ENCODE measurements at regions not wholly inside any gene's neighbourhood (a gene's known extent, or its start where the extent isn't known, plus 50 kb on each side); places are given as distances from the start of the nearest gene placed in this dataset.
"Not testable (repeated sequence)": the region's sequence is repeated elsewhere in the genome, so short reads cannot be mapped to it uniquely, and the experiment has no call there.

DNA sequence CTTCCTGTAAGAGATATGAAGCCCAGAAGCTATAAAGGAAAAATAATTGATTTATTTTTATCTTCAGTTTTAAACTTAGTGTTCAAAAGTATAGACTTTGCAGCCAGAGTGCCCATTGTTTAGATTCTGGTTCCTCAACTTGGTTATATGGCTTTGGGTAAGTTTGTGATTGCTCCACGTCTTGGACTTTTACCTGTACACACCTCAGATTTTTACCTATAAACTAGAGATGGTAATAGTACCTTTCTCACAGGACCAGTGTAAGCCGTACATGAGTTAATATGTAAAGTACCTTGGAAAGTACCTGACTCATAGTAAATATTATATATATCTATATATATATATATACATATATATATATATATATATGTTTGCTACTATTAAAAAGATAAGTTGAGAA, 283.8 kb downstream of the RAP2B start:
- DNase-seq, result no peak

DNA sequence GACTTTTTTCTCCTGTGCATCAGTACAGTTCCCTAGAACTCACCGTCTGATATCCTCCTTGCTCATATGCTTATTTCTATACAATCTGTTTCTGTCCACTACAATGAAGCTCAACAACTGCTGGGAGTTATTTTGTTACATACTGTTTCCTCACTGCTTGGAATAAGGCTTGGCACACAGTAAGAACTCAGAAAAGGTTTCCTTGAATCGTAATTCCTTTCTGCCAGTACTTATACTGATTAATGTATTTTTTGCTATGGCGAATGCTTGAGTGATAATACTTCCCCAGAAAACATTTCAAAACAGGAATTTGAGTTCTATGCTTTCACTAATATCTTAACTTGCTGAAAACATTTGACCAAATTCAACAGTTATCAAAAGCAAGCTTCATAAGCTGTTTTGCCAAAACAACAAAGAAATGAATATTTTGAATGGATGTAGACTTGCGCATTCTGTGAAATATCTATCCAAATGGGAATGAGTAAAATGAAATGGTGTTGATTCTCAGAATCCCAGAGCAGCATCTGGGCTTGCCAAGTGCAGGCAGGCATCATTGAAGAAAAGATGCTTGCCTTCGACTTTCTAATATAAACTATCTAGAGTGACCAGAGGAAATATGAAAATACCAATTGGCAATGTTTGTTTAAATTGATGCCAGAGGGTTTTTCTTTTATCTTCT, 286.3 kb downstream of the RAP2B start:
- no peak for DNase-seq

DNA sequence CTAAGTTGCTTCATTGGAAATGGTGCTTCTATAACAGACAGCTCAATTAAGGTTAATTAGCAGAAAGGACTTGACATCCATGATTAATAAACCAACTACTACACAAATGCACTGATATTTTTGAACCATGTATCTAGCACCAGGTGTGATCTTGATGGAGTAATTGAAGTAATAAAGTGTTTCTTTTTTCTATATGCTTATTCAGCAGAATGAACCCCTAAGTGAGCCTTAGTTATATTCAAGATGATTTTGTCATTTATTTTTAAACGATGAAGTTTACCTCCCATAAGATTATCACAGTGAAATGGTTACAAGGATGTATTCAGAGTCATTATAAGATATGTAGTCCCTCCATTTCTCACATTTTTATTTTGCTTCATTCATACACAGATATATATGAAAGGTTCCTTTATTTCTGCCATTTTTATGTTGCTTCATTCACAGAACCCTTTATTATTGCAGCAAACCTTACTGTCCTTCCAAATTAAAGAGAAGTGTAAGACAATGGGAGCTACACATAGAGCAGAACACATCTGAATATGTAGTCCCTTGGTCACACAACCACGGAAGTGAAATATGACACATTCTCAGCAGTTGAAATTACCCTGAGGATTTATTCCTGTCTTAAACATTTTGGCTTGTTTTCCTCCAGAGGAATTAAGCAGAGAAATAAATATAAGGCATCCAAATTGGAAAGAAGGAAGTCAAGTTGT, 295.0 kb downstream of the RAP2B start:
- no peak for DNase-seq

DNA sequence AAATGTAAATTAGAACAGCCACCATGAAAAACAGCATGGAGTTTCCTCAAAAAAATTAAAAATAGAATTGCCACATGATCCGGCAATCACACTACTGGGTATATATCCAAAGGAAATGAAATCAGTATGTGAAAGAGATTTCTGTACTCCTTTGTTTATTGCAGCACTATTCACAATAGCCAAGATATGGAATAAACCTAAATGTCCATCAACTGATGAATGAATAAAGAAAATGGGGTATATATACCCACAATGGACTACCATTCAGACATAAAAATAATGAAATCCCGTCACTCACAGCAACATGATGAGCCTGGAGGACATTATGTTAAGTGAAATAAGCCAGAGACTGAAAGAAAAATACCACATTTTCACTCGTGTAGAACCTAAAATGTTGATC, 296.9 kb downstream of the RAP2B start:
- no peak for DNase-seq

DNA sequence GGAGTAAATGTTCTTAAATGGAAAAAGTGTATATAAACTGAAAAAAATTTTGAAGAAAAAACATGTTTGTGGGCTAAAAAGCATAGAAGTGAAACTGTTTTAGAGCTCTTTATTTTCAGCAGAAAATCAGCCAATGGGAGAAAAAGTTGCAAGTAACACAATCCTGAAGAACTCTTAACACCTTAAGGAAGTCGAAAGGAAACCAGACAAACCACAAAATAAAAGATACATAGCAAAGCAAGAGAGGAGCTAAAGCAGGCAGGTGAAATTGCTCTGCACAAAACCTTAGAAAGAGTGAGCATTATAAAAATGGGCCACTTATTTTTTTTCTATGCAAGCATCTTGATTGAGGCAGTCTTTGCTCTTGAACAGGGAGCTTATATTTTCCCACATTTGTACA, 300.5 kb downstream of the RAP2B start:
- DNase-seq, result no peak

DNA sequence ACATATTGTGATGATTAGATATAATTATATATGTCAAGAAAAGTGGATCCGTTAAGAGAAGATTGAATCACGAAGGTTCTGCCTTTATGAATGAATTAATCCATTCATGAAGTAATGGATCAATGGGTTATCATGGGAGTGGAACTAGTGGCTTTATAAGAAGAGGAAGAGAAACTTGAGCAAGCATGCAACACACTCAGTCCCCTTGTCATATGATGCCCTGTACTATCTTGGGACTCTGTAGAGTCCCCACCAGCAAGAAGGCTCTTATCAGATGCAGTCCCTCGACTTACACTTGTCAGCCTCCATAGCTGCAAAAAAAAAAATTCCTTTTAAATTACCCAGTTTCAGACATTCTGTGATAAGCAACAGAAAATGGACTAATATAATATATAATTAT, 301.9 kb downstream of the RAP2B start:
- no peak for DNase-seq

DNA sequence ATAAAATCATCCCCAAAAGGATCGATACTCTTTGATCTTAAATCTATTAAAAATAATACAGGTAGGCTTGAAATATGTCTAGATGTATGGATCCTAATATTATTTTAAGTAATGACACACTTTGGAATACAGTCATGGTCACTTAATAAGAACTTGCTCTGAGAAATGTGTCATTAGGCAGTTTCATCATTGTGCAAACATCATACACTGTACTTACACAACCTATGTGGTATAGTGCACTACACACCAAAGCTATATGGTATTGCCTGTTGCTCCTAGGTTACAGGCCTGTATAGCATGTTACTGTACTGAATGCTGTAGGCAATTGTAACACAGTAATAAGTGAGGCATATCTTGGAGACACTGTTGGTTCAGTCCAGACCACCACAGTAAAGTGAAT, 307.1 kb downstream of the RAP2B start:
- no peak for DNase-seq

DNA sequence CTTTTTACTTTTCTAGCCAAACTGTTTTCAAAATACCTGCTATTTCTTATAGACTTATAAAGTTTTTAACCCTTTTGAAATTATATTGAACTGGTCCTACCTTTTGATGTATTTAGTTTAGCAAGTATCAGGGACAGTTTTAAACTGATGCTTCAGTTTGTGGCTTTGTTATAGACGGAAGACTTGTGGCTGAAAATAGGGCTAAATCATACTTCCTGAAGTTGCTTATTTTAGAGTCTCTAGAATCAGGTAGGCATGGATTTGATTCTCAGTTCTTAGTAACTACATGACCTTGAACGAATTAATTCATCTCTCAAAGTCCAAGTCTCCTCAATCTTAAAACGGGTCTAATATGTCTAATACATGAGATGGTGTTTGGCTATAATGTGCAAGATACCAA, 322.8 kb downstream of the RAP2B start:
- no peak for DNase-seq

DNA sequence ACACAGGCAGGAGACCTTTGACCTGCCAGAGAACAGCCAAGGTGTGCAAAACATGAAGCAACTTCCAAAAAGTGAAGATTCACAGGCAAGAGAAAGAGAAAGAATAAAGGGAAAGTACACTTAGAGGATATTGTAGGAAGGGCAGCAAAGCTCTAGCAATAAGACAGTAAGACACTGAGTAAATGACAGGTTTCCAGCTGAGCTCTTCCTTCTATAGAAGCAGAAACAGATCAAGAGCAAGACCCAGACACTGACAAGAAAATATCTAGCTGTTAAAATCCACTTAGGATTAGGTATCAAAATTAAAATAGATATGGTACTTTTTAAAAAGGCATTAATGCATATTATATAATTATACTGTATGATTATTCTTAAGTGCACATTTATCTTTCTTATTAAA, 333.4 kb downstream of the RAP2B start:
- DNase-seq, result no peak

DNA sequence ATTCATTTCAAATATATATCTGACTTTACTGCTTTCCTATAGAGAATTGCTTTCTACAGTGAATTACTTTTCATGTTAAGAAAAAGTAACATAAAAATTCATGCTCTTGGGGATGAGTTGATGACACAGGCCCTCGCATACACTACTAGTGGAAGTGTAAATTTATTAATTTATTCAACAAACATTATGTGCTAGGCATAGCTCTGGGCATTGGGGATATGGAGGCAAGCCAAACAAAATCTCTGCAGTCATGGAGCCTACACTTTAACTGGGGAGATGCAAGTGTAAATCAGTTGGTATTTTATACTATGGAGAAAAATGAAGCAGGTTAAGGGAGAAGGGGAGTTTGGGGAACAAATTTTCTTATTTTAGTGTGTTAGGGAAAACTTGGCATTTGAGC, 340.7 kb downstream of the RAP2B start:
- no peak for DNase-seq

DNA sequence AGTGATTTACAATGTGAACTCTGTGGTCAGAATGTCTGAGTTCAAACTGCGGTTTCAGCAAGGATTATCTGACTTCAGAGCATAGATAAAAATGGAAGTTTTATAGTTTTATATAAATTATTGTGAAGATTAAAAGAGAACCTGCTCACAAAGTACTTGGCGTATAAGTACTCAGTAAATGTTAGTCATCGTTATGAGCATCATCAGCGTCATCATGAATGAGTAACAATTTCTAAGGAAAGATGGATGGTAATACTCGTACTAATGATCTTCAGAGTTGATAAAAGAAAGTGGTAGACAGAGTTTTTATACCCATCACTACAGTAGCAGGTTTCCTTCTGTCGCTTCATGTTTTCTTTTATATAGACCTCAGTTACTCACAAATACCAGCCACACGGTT, 341.8 kb downstream of the RAP2B start:
- no peak for DNase-seq

DNA sequence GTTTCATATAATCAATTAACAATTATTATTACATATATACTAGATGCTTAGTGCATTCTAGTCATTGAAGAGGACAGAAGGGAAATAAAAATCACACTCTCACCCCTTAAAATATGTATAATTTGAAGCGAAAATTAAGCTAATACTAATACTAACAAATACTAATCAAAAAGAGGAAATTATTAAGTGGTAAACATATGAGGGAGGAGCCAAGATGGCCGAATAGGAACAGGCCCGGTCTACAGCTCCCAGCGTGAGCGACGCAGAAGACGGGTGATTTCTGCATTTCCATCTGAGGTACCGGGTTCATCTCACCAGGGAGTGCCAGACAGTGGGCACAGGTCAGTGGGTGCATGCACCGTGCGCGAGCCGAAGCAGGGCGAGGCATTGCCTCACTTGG, 344.2 kb downstream of the RAP2B start:
- not testable (repeated sequence) for DNase-seq

DNA sequence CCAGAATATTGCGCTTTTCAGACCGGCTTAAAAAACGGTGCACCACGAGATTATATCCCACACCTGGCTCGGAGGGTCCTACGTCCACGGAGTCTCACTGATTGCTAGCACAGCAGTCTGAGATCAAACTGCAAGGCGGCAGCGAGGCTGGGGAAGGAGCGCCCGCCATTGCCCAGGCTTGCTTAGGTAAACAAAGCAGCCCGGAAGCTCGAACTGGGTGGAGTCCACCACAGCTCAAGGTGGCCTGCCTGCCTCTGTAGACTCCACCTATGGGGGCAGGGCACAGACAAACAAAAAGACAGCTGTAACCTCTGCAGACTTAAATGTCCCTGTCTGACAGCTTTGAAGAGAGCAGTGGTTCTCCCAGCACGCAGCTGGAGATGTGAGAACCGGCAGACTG, 344.7 kb downstream of the RAP2B start:
- DNase-seq, result peak; percentile 9

DNA sequence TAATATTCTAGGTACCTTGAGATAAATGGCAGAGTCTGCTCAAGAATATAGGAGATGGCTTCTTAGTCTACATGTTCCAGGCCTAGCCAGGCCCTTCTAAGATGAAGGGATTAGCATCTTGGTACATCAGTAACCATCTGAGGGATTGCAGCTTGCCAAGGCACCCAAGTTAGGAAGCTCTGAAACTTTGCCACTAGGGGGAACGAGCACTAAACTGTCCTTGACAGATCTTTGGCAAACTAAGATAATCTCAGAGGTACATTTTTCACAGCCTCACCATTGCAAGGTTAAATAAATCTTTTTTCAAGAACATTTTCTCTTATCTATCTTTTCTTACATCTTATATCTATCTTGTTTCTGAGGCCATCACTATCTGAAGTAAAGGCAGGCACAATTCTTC, 351.2 kb downstream of the RAP2B start:
- peak; percentile 10 for DNase-seq

DNA sequence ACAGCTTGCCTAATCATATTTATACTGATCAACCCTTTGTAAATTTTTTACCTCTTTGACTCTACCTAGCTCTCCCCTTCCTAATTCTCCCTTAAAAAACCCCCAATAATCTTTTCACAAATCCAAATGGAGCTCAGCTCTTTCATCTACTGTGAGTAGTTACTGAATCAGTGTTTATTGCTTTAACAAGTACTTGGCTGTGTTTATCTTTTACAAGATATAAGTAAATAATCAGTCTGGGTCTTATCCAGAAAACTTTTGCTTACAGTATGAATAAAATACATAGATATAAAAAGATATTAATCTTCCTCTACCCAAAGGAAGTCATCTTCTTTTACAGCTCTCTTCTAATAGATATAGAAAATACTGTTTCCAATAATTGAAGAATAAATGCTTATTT, 366.4 kb downstream of the RAP2B start:
- DNase-seq, result no peak

DNA sequence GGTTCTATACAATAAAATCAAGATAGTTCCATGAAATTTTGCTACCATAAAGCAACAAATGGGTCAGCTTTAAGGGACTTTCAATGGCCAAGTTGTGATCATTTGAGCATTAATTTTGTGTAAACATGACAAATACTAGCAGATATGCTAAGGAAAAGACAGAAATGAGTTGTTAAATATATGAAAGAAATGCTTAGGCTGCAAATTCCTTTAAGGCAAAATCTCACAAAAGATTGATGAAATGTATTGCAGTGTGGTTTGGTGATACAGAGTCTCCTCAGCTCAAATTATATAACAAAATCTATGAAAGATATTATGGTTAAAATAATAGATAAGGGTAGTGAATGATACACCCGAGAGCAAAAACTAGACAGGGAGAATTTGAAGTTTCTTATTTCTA, 377.2 kb downstream of the RAP2B start:
- no peak for DNase-seq

DNA sequence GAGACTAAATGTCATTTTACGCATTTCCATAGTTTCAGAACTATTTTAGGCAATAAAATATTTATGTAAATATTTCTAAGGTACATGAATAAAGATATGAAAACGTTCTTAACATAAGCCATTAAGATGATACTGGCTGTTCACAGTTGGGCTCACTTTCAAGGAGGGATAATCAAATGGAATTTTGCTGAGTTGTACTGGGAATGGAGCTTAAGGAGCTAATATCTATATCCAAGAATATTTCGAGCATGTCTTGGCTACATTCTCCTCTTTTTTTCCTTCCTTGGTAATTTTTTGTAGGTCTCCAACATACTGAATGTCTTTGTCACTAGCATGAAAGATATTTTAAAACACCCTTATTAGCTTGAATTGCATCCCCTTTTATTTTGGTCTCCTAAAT, 383.4 kb downstream of the RAP2B start:
- no peak for DNase-seq

DNA sequence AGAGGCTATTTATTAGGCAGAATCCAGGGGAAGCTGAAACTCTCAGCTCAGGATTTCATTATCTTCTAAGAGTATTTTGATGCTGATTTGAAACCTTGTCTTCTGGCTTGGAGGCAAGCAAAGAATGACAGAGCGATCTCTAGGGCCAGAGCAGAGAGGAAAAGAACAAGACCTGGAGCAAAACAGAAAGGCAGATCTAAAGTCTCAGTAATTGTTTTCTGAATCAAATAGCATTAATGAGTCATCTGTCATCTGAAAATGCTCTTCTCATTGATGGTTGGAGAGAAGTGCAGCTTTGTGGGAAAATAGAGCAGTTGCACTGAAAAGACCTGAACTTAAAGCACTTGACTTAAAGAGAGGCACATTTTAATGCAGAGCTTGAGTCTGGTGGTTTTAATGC, 385.9 kb downstream of the RAP2B start:
- DNase-seq, result no peak

DNA sequence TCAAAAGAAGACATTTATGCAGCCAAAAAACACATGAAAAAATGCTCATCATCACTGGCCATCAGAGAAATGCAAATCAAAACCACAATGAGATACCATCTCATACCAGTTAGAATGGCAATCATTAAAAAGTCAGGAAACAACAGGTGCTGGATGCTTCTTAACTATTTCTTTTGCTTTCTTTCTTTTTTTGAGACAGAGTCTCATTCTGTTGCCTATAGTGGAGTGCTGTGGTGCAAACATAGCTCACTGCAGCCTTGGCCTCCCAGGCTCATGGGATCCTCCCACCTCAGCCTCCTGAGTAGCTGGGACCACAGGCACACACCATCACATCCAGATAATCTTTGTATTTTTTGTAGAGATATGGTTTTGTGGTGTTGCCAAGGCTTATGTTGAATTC, 387.7 kb downstream of the RAP2B start:
- not testable (repeated sequence) for DNase-seq

DNA sequence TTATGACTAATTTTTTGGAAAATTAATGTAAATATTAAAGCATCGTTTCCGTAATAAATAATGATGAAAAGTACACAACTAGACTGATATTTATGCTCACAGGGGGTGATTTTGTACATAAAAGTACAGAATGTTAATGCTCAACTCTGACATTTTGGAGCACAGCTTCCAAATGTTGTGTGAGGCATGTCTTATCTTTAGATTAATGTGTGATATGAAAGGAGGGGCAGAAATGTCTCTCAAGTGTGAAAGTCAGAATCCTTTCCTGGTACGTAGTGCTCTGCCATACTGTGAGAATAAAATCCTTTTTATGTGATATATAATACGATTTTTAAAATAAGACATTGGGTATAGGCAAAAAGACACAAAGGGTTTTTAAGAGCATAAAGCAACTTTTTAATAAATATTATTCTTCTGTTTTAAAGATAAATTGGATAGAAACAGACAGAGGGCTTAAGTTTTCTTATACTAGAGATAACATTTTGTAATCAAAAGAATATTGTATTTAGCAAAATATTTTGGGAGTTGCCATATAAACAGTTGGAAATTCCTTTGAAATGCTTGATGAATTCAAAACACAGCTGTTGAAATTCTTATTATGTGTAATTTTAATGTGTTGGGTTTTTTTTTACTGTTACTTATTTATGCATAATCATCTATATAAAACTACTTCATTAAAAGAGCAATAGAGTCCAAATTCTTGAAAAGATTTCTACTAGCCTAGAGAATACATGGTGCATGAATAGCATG, 389.7 kb downstream of the RAP2B start:
- DNase-seq, result no peak

DNA sequence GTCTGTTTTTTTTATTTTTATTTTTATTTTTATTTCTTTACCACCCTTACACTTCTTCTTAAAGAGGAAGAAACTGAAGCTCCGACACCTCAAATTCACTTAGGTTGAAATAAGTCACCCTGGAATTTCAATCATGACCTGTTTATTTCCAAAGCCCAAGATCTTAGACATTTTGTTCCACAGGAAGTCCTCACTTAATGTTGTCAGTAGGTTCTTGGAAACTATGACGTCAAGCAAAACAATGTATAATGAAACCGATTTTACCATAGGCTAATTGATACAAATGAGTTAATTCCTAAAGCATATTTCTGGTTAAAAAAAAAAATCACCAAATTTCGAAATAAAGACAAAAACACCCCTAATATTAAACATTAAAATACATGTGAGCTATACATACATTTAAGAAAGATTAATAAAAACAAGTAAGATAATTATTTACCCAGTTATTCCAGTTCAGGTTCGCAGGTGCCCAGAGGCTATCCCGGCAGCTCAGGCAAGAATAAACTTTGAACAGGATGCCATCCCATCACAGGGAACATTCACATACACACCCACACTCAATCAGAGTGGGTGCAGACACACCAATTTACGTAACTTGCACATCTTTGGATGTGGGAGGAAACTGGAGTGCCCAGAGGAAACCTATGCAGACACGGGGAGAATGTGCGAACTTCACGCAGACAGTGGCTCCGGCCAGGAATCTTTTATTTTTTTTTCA, 391.0 kb downstream of the RAP2B start:
- no peak for DNase-seq

DNA sequence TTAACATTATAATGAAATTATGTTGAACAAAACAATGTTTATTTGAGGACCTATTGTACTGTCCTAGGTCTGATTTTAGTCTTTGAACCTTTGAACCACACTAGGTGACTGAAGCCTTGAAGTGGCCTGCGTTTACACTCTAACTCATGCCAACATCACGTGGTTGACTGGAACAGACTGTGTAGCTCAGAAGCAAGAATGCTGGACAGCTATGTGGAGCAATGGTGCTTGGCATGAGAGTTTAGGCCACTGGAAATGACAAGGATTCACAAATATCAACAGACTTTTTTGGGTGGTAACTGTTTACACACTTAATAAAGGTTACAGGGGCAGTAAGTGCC, 391.5 kb downstream of the RAP2B start:
- no peak for DNase-seq

DNA sequence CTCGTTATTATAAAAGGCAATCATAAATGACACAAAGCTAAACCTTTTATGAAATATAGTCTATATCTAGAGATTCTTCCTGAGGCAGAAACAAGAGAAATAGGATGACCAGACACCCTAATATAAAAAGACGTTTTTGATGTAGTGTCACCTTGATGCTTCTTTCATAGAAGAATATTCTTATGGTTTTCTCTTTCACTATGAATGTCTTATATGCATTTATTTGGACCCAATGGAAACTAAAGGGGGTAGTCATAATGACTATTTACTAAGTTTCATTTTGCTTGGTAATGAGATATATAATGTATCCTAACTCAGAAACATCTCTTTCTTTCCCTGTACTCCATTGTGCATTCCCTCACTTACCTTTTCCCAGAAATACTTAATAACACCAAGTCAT, 393.9 kb downstream of the RAP2B start:
- no peak for DNase-seq

DNA sequence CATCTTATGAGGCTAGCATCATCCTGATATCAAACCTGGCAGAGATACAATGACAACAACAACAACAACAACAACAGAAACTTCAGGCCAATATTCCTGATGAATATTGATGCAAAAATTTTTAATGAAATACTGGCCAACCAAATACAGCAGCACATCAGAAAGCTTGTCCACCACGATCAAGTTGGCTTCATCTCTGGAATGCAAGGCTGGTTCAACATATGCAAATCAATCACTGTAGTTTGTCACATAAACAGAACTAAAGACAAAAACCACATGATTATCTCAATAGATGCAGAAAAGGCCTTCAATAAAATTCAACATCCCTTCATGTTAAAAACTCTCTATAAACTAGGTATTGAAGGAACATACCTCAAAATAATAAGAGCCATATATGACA, 397.3 kb downstream of the RAP2B start:
- not testable (repeated sequence) for DNase-seq

All from COR-L47 (cell line).